OCI-LY1 (cell line): ENCODE measurements at regions not wholly inside any gene's neighbourhood (a gene's known extent, or its start where the extent isn't known, plus 50 kb on each side); places are given as distances from the start of the nearest gene placed in this dataset.

ENCODE experiments used
- EZH2 ChIP-seq: fragments of 200-600 bp; sonication (generic), shearing (Covaris generic); IDR thresholded peaks from 2 replicates; pipeline ENCODE4 v1.8.0; 2017; ENCODE audit warnings: borderline replicate concordance, mixed run types, mild to moderate bottlenecking, antibody characterized with exemption, low read length, moderate library complexity, mixed read lengths
- TF ChIP-seq, protein P1 (sequence below): fragments of 200-600 bp; sonication (generic), shearing (Covaris generic); IDR thresholded peaks from 2 replicates; pipeline ENCODE4 v1.5.1; 2017; ENCODE audit warnings: mild to moderate bottlenecking, antibody characterized with exemption, low read length, moderate library complexity, mixed read lengths

DNA sequence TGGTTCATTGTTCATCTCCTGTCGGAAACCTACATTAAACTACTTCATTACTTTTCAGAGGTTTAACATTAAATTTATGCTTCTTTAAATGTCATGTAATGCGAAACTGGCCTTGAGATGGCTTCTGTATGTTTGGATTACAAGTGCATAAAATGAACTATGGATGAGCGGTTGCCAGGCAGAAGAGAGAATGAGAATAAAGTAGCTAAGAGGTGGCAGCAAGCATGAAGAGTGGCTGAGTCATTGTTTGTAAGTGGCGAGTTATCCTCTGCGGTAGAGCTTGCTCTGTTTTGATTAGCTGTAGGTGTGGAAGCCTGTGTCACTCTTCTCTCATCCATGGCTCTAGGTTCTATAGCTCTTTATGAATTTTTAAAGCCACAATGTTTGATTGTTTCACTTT, 1139.6 kb upstream of the PCDH9 start:
- TF ChIP-seq, protein P1, sequence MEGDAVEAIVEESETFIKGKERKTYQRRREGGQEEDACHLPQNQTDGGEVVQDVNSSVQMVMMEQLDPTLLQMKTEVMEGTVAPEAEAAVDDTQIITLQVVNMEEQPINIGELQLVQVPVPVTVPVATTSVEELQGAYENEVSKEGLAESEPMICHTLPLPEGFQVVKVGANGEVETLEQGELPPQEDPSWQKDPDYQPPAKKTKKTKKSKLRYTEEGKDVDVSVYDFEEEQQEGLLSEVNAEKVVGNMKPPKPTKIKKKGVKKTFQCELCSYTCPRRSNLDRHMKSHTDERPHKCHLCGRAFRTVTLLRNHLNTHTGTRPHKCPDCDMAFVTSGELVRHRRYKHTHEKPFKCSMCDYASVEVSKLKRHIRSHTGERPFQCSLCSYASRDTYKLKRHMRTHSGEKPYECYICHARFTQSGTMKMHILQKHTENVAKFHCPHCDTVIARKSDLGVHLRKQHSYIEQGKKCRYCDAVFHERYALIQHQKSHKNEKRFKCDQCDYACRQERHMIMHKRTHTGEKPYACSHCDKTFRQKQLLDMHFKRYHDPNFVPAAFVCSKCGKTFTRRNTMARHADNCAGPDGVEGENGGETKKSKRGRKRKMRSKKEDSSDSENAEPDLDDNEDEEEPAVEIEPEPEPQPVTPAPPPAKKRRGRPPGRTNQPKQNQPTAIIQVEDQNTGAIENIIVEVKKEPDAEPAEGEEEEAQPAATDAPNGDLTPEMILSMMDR, result no peak
- TF ChIP-seq EZH2, result no peak
